Astrocyte of the spinal cord (primary cell): ENCODE measurements at regions not wholly inside any gene's neighbourhood (a gene's known extent, or its start where the extent isn't known, plus 50 kb on each side); places are given as distances from the start of the nearest gene placed in this dataset.

Experiments
- DNase-seq: peaks from one replicate; pipeline ENCODE4 v3.0.0; 2011; ENCODE audit warnings: low read depth, low spot score
- H3K4me3 ChIP-seq: 2 replicates; pipeline ENCODE4 v1.5.1; 2011; ENCODE audit warnings: low read depth, mild to moderate bottlenecking, low read length, moderate library complexity
- CTCF ChIP-seq: IDR thresholded peaks from 2 replicates; pipeline ENCODE4 v1.5.1; 2012; ENCODE audit warnings: low read depth, mild to moderate bottlenecking, low read length, inconsistent platforms
- in situ Hi-C: cut with HindIII; loops from 2 replicates; pipeline ENCODE4 v1.10.0; 2017; ENCODE audit warnings: low sequenced_read_pairs

- TF ChIP-seq CTCF, result no peak
- H3K4me3 ChIP-seq, result no peak overlapping the region
- in situ Hi-C loops, result no loop called here
- no peak for DNase-seq
Observed at GRCh38 chr12:131345521-131346436, 365.1 kb upstream of the SFSWAP start.

GRCh38 chr12:131346555-131347344 is 364.1 kb upstream of the SFSWAP start:
- in situ Hi-C loops, result no loop called here
- no peak for TF ChIP-seq CTCF
- no peak overlapping the region for H3K4me3 ChIP-seq
- no peak for DNase-seq

GRCh38 chr12:131347345-131347714 is 363.6 kb upstream of the SFSWAP start:
- in situ Hi-C loops, result no loop called here
- no peak for DNase-seq
- no peak overlapping the region for H3K4me3 ChIP-seq
- TF ChIP-seq CTCF, result no peak

- no peak for TF ChIP-seq CTCF
- DNase-seq, result no peak
- no peak overlapping the region for H3K4me3 ChIP-seq
- in situ Hi-C loops, result no loop called here
Observed at GRCh38 chr12:131347732-131348131, 363.2 kb upstream of the SFSWAP start.

- H3K4me3 ChIP-seq, result no peak overlapping the region
- TF ChIP-seq CTCF, result no peak
- in situ Hi-C loops, result no loop called here
- DNase-seq, result no peak
Observed at GRCh38 chr12:131348231-131348630, 362.7 kb upstream of the SFSWAP start.

GRCh38 chr12:131348646-131349045 is 362.2 kb upstream of the SFSWAP start:
- DNase-seq, result no peak
- no peak overlapping the region for H3K4me3 ChIP-seq
- no peak for TF ChIP-seq CTCF
- in situ Hi-C loops, result no loop called here
